ENCODE measurements at regions not wholly inside any gene's neighbourhood (a gene's known extent, or its start where the extent isn't known, plus 50 kb on each side); places are given as distances from the start of the nearest gene placed in this dataset.
"Not testable (repeated sequence)": the region's sequence is repeated elsewhere in the genome, so short reads cannot be mapped to it uniquely, and the experiment has no call there.

DNA sequence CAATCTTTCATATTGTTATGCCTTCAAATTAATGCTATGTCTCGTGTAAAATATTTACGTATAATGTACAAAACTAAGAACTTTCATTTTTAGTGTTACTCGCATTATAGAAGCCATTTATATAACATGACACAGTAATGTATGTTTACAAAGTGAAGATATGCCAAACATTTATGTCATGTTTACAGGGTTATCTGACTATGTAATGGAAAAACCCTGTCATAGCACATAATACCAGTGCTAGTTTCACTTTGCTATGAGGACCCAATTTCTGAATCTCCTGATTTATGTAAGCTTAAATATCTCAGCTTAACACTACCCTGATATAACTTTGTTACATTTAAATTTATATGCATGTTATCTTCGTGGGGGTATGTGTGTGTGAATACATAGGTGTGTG, 233.1 kb downstream of the FAT4 start:
- Mint-ChIP-seq H3K9me3 (peaks cover 0 to 1% of the 10 kb centered on the region in 2 donors), H3K27ac (no peak overlapping the region), H3K27me3 (no peaks in the 10 kb centered on the region), H3K4me1 (no peaks in the 10 kb centered on the region), H3K4me3 (no peak overlapping the region), H3K36me3 (no peaks in the 10 kb centered on the region)
- DNase-seq (no peak), ATAC-seq (replicated peaks) (no peak)

DNA sequence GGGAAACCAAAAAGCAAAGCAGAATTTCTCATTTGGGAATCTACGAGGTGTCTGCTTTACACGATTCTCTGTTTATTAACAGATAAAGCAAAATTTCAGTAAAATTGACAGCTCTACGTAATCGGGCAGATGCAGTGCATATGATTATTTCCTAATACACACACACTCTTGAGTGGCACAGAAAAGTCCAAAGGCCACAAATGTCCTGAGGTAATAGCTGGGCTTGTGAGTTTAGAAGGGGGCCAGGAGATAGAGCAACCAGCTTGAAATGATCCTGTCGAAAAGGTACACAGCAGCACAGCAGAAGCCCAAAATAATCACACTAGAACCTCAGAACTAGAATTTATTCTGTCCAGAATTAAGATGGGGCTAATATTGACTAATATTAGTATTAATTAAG, 236.0 kb downstream of the FAT4 start:
- no peak overlapping the region for H3K4me3 Mint-ChIP-seq
- H3K27ac Mint-ChIP-seq: no peak overlapping the region
- ATAC-seq (replicated peaks) (no peak), DNase-seq (no peak)
- no peaks in the 10 kb centered on the region for H3K27me3 Mint-ChIP-seq
- no peaks in the 10 kb centered on the region for H3K36me3 Mint-ChIP-seq
- no peaks in the 10 kb centered on the region for H3K4me1 Mint-ChIP-seq
- peaks cover 1 to 4% of the 10 kb centered on the region in 2 donors for H3K9me3 Mint-ChIP-seq

DNA sequence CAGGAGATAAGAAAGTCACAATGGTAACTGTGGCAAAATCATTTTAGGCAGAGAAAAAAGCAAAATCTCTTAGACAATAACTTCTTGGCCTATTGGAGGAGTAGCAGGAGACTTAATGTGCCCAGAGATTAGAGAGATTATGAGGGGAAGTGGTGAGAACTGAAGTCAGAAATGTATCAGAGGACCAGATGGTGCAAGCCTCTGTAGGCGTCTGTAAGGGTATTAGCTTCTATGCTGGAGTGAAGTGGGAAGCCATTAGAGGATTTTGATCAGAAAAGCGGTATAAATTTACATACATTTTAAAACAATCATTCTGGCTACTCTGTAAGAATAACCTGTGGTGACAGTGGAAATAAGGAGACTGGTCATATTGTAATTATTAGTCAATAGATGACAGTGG, 236.7 kb downstream of the FAT4 start:
- peaks cover 3 to 7% of the 10 kb centered on the region in 2 donors for H3K9me3 Mint-ChIP-seq
- H3K27me3 Mint-ChIP-seq: no peaks in the 10 kb centered on the region
- DNase-seq (no peak), ATAC-seq (replicated peaks) (no peak)
- H3K36me3 Mint-ChIP-seq: no peaks in the 10 kb centered on the region
- H3K4me3 Mint-ChIP-seq: no peak overlapping the region
- H3K27ac Mint-ChIP-seq: no peak overlapping the region
- H3K4me1 Mint-ChIP-seq: no peaks in the 10 kb centered on the region

DNA sequence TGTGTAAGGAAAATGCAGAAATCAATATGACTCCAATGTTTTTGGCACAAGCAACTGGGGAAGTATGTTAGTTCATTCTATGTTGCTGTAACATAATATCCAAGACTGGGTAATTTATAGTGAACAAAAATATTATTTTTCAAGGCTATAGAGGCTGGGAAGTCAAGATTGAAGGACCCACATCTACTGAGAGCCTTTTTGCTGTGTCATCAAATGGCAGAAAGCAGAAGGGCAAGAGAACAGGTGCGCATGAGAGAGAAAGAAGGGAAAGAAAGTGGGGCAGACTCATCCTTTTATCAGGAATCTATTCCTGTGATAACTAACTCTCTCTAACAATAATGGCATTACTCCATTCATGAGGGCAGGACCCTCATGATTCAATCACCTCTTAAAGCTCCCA, 237.2 kb downstream of the FAT4 start:
- Mint-ChIP-seq H3K27ac (no peak overlapping the region), H3K36me3 (no peaks in the 10 kb centered on the region), H3K4me1 (no peaks in the 10 kb centered on the region), H3K27me3 (no peaks in the 10 kb centered on the region), H3K9me3 (peaks cover 6 to 10% of the 10 kb centered on the region in 2 donors), H3K4me3 (no peak overlapping the region)
- ATAC-seq (replicated peaks): no peak
- no peak for DNase-seq

DNA sequence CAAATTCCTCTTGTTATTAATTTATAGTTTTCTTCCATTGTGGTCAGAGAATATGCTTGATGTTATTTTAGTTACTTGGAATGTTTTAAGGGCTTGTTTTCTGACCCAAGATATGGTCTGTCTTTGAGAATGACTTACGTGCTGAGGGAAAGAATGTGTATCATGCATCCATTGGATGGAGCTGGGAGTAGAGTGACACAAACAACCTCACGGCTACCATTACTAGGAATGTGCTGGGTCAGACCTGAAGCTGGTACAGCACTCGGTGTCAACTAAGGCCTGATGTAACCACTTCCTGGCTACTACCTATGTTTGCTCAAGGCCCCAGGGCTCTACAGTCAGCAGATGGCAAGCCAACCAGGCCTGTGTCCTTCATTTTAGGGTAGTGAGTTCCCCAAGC, 257.8 kb downstream of the FAT4 start:
- no peaks in the 10 kb centered on the region for H3K9me3 Mint-ChIP-seq
- no peaks in the 10 kb centered on the region for H3K36me3 Mint-ChIP-seq
- no peaks in the 10 kb centered on the region for H3K27me3 Mint-ChIP-seq
- H3K4me3 Mint-ChIP-seq: no peak overlapping the region
- no peak for DNase-seq
- H3K27ac Mint-ChIP-seq: no peak overlapping the region
- no peak for ATAC-seq (replicated peaks)
- H3K4me1 Mint-ChIP-seq: no peaks in the 10 kb centered on the region

DNA sequence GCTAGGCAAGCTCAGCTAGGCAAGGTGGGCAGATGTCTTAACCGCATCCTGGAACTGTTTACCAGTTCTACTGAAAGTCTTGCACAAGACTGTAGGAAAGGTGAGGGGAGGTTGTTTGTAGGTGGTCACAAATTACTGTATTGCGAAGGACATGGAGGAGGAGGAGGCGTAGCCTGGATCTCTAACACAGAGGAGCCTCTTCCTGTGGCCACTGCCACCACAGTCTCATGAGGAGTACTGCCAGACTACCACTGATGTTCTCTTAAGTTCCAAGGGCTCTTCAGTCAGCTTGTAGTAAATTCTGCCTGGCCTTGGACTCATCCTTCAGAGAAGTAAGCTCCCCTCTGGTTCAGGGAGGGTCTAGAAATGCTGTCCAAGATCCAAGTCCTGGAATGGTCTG, 258.6 kb downstream of the FAT4 start:
- no peak for ATAC-seq (replicated peaks)

DNA sequence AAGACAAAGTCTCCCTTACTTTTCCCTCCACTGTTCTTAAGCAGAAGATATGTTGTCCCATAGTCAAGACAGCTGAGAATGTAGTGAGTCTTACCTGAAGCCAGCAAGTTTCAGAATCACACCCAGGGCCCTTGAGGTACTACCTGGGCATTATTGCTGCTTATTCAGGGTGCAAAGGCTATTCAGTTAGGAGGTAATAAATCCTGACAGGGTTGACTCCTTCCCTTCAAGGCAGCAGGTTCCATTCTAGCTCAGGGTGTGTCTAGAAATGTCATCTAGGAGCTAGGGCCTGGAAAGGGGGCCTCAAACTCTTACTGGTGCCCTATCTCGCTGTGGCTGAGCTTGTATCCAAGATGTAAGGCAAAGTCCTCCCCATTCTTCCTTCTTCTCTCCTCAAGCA, 259.0 kb downstream of the FAT4 start:
- H3K27me3 Mint-ChIP-seq: no peaks in the 10 kb centered on the region
- no peaks in the 10 kb centered on the region for H3K36me3 Mint-ChIP-seq
- H3K4me3 Mint-ChIP-seq: no peak overlapping the region
- no peaks in the 10 kb centered on the region for H3K4me1 Mint-ChIP-seq
- DNase-seq (no peak), ATAC-seq (replicated peaks) (no peak)
- no peak overlapping the region for H3K27ac Mint-ChIP-seq
- no peaks in the 10 kb centered on the region for H3K9me3 Mint-ChIP-seq

More for the DNA sequence above, 258.6 kb downstream of the FAT4 start:
- Mint-ChIP-seq H3K4me3 (no peak overlapping the region), H3K36me3 (no peaks in the 10 kb centered on the region), H3K9me3 (no peaks in the 10 kb centered on the region), H3K27ac (no peak overlapping the region), H3K4me1 (no peaks in the 10 kb centered on the region), H3K27me3 (no peaks in the 10 kb centered on the region)
- DNase-seq: no peak

DNA sequence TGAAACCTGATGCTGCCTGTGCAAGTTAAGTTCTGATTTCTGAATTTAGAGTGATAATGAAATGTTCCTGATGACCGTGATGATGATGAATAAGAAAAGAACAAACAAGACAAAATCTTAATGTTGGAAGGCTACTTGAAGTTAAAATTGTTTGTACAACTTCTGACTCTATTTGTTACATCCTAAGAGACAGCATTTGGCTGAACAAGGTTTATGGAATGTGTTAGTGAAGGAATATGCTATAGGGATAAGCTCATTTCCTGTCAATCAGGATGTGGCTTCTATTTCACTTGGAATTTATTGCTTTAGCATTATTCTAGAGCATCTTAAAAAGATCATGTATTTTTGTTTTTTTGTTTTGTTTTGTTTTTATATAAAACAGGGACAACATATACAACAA, 267.5 kb downstream of the FAT4 start:
- no peaks in the 10 kb centered on the region for H3K36me3 Mint-ChIP-seq
- H3K27ac Mint-ChIP-seq: no peak overlapping the region
- no peaks in the 10 kb centered on the region for H3K27me3 Mint-ChIP-seq
- ATAC-seq (replicated peaks) (no peak), DNase-seq (no peak)
- H3K4me3 Mint-ChIP-seq: no peak overlapping the region
- no peaks in the 10 kb centered on the region for H3K4me1 Mint-ChIP-seq
- H3K9me3 Mint-ChIP-seq: peaks cover 0 to 3% of the 10 kb centered on the region in 2 donors

DNA sequence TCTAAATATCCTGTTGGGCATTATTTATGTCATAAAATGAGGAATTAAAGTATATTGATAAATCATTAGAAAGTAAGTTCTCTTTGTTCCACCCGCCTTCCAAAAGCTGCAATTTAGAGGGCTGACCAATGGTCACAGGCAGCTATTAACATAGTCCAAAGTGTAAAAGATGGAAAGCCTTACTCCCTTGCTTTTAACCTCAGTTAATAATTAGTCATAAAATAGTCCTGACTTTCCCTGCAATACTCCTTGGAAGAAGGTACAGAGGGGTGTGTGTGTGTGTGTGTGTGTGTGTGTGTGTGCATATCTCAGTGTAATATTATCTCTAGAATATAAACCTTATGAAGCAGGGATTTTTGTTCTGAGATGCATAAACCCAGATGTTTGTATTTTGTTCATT, 275.4 kb downstream of the FAT4 start:
- Mint-ChIP-seq H3K36me3 (no peaks in the 10 kb centered on the region), H3K27ac (no peak overlapping the region), H3K27me3 (no peaks in the 10 kb centered on the region), H3K4me1 (no peaks in the 10 kb centered on the region), H3K9me3 (peaks cover 1 to 3% of the 10 kb centered on the region in 2 donors), H3K4me3 (no peak overlapping the region)
- ATAC-seq (replicated peaks) (no peak), DNase-seq (no peak)

DNA sequence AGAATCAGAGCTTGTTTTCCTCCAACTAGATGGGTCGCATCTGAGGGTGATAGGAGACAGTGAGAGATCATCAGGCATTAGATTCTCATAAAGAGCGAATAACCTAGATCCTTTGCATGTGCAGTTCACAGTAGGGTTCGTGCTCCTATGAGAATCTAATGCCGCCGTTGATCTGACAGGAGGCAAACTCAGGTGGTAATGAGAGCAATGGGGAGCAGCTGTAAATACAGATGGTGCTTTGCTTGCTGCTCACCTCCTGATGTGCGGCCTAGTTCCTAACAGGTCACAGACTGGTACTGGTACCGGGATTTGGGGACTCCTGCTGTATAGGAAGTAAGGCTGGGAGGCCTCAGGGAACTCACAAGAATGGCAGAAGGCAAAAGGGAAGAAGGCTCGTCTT, 276.5 kb downstream of the FAT4 start:
- Mint-ChIP-seq H3K4me3 (no peak overlapping the region), H3K4me1 (no peaks in the 10 kb centered on the region), H3K9me3 (peaks cover 0 to 3% of the 10 kb centered on the region in 2 donors), H3K27ac (no peak overlapping the region), H3K27me3 (no peaks in the 10 kb centered on the region), H3K36me3 (no peaks in the 10 kb centered on the region)
- DNase-seq (no peak), ATAC-seq (replicated peaks) (no peak)

DNA sequence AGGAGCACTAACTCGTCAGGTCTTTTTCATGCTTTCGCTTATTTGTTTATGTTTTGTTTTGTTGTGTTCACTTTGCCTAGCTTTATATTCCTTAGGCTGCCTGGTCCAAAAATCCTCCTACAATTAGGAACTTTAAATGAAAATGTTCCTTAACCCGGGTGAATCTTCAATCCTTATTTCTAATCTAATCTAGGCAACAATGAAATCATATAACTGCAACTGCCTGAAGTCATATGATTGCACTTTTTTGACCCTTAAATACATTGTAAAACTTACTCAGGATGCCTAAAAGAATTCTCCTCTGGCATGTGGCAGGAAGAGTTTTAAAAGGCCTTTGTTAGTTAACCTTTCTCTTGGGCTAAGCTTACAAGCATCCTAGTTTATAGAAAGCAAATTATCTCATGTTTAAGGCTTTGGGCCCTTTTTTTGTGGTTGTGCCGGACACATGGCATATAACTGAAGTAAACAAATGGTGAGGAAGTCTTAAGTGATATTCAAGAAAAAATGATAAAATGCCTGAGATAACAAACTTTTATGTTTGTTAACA, 279.4 kb downstream of the FAT4 start:
- Mint-ChIP-seq H3K4me1 (no peaks in the 10 kb centered on the region), H3K27ac (no peak overlapping the region)
- no peak for ATAC-seq (replicated peaks)

DNA sequence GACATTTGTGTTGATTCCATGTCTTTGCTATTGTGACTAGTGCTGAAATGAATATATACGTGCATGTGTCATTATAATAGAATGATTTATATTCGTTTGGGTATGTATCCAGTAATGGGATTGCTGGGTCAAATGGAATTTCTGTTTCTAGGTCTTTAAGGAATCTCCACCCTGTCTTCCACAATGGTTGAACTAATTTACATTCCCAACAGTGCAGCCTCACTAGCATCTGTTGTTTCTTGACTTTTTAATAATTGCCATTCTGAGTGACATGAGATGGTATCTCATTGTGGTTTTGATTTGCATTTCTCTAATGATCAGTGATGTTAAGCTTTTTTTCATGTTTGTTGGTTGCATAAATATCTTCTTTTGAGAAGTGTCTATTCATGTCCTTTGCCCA, 291.2 kb downstream of the FAT4 start:
- not testable (repeated sequence) for H3K27ac Mint-ChIP-seq; ATAC-seq (replicated peaks); H3K9me3 Mint-ChIP-seq; H3K36me3 Mint-ChIP-seq; DNase-seq; H3K27me3 Mint-ChIP-seq; H3K4me3 Mint-ChIP-seq; H3K4me1 Mint-ChIP-seq

More for the DNA sequence above, 279.4 kb downstream of the FAT4 start:
- Mint-ChIP-seq H3K27me3 (no peaks in the 10 kb centered on the region), H3K4me3 (no peak overlapping the region), H3K36me3 (no peaks in the 10 kb centered on the region), H3K9me3 (peaks cover 0 to 3% of the 10 kb centered on the region in 2 donors)
- DNase-seq: no peak

DNA sequence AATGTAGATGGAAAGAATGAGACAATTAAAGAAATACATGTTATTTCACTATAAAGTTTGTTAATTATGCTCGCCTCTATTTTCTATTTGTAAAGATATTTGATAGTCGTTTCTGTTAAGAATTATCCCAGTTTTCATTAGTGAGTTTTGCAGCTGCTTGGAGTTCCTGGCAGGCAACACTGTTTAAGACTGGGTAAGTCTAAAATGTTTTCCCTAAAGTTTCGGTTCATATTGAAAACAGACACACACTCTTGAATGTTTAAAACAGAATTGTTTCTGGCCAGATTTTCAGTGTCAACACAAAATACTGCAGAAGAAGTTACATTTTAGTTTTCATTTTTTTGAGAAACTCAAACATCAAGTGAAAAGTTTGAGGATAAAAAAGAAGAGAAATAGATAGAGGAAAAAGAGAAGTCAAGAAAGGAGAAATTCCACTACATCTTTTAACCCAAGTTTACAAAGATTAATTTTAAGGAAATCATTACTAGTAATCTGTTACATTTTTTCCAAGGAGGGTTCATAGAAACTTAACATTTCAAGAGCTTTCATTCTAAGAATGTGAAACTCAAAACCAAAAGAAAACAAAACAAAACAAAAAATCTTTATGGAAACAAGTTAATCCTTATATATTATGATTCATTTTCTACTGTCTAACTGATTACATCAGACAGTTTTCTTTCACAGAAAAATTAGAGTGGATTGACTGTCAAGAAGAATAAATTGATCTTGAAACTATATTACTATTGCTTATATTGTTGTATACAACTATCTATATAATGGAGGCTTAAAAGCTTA, 305.5 kb downstream of the FAT4 start:
- no peaks in the 10 kb centered on the region for H3K36me3 Mint-ChIP-seq
- H3K4me1 Mint-ChIP-seq: no peaks in the 10 kb centered on the region
- H3K27me3 Mint-ChIP-seq: no peaks in the 10 kb centered on the region
- peaks cover 0 to 1% of the 10 kb centered on the region in 2 donors for H3K9me3 Mint-ChIP-seq
- DNase-seq (no peak), ATAC-seq (replicated peaks) (no peak)
- H3K4me3 Mint-ChIP-seq: no peak overlapping the region
- no peak overlapping the region for H3K27ac Mint-ChIP-seq

DNA sequence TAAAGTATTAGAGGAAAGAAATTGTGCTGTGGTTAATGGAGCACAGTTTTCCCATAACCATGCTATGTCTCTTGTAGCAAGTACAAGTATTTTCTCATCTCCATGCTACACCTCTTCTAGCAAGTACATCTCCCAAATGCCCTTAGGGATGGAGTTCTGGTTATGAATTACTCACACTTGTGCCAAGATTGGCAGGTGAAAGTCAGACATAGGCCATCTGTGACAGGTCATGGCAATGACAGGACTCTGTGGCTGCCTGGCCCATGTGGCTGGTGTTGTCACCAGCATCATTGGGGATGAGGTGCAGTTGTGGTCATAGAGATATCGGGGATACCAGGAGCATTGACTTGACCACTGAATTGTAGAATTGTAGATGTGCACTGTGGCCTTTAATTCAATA, 310.2 kb downstream of the FAT4 start:
- Mint-ChIP-seq H3K4me1 (no peaks in the 10 kb centered on the region), H3K27me3 (no peaks in the 10 kb centered on the region), H3K4me3 (no peak overlapping the region), H3K27ac (no peak overlapping the region), H3K36me3 (no peaks in the 10 kb centered on the region), H3K9me3 (peaks cover 0 to 1% of the 10 kb centered on the region in 2 donors)
- DNase-seq: no peak
- no peak for ATAC-seq (replicated peaks)

DNA sequence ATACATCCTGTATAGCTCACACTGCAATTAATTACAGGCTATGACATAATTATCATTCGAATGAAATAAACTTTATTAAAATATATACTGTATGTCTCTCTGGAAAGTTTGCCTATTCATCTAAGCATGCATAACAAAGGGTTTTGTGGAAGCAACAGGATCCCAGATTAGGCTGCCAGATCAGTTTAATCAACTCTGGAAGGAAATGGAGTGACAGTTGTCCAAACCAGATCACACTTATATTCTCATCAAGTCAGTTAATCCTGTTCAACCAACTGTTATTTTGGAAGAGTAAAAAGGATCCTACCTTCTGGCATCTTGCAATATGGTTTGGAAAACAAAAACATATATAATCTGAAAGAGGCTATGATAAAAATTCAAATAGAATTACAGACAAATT, 312.2 kb downstream of the FAT4 start:
- DNase-seq (no peak), ATAC-seq (replicated peaks) (no peak)
- Mint-ChIP-seq H3K27me3 (no peaks in the 10 kb centered on the region), H3K4me3 (no peak overlapping the region), H3K9me3 (no peaks in the 10 kb centered on the region), H3K36me3 (no peaks in the 10 kb centered on the region), H3K4me1 (no peaks in the 10 kb centered on the region), H3K27ac (no peak overlapping the region)
